Hepatocyte (in vitro differentiated cells): ENCODE measurements at regions not wholly inside any gene's neighbourhood (a gene's known extent, or its start where the extent isn't known, plus 50 kb on each side); places are given as distances from the start of the nearest gene placed in this dataset.

Source experiments
- DNase-seq: peaks from one replicate; pipeline ENCODE4 v3.0.0-alpha.2; 2016; ENCODE audit warnings: low spot score
- H2AFZ ChIP-seq: fragments of 200-600 bp; sonication (generic); 2 replicates; pipeline ENCODE4 v1.6.0; 2016; ENCODE audit warnings: antibody characterized with exemption, mild to moderate bottlenecking
- H3K27ac ChIP-seq: fragments of 200-600 bp; sonication (generic); 2 replicates; pipeline ENCODE4 v1.5.1; 2016; ENCODE audit warnings: mild to moderate bottlenecking
- H3K27me3 ChIP-seq: fragments of 200-600 bp; sonication (generic); 2 replicates; pipeline ENCODE4 v1.6.1; 2016
- H3K36me3 ChIP-seq: fragments of 200-600 bp; sonication (generic); replicated peaks from 2 replicates; pipeline ENCODE4 v1.5.1; 2016; ENCODE audit warnings: low read depth; ENCODE audit not compliant: insufficient read depth
- H3K4me1 ChIP-seq: fragments of 200-600 bp; sonication (generic); 2 replicates; pipeline ENCODE4 v1.5.1; 2016; ENCODE audit warnings: mild to moderate bottlenecking, moderate library complexity; ENCODE audit not compliant: insufficient read depth
- H3K4me2 ChIP-seq: fragments of 200-600 bp; sonication (generic); 2 replicates; pipeline ENCODE4 v1.6.0; 2016
- H3K4me3 ChIP-seq: fragments of 200-600 bp; sonication (generic); 2 replicates; pipeline ENCODE4 v1.5.1; 2016; ENCODE audit warnings: mild to moderate bottlenecking
- H3K79me2 ChIP-seq: fragments of 200-600 bp; sonication (generic); 2 replicates; pipeline ENCODE4 v1.6.0; 2017; ENCODE audit warnings: mild to moderate bottlenecking
- H3K9me2 ChIP-seq: fragments of 200-600 bp; sonication (generic); replicated peaks from 2 replicates; pipeline ENCODE4 v1.6.0; 2017; ENCODE audit warnings: mild to moderate bottlenecking; ENCODE audit not compliant: insufficient read depth
- H3K9me3 ChIP-seq: fragments of 200-600 bp; sonication (generic); 2 replicates; pipeline ENCODE4 v1.5.1; 2016; ENCODE audit warnings: low read depth, mild to moderate bottlenecking
- H4K20me1 ChIP-seq: fragments of 200-600 bp; sonication (generic); 2 replicates; pipeline ENCODE4 v1.6.0; 2016; ENCODE audit warnings: mild to moderate bottlenecking; ENCODE audit not compliant: insufficient read depth, poor library complexity, severe bottlenecking
- CTCF ChIP-seq: fragments of 200-600 bp; sonication (generic); IDR thresholded peaks from 2 replicates; pipeline ENCODE4 v1.5.1; 2016; ENCODE audit warnings: antibody characterized with exemption, mild to moderate bottlenecking; ENCODE audit not compliant: poor library complexity
- EZH2 ChIP-seq: fragments of 200-600 bp; sonication (generic); IDR thresholded peaks from 2 replicates; pipeline ENCODE4 v1.6.1; 2016; ENCODE audit warnings: antibody characterized with exemption, mild to moderate bottlenecking, borderline replicate concordance
- EZH2phosphoT487 ChIP-seq: fragments of 200-600 bp; sonication (generic); IDR thresholded peaks from one replicate; pipeline ENCODE4 v1.6.1; 2018; ENCODE audit warnings: antibody characterized with exemption, mild to moderate bottlenecking, low read depth, moderate library complexity; ENCODE audit not compliant: unreplicated experiment, severe bottlenecking
- WGBS: methylation state at CpG from one replicate; pipeline ENCODE4 v1.1.6; 2016; ENCODE audit warnings: low lambda C conversion rate; ENCODE audit errors: missing lambda C conversion rate; 5-methylcytosine and 5-hydroxymethylcytosine counted together

DNA sequence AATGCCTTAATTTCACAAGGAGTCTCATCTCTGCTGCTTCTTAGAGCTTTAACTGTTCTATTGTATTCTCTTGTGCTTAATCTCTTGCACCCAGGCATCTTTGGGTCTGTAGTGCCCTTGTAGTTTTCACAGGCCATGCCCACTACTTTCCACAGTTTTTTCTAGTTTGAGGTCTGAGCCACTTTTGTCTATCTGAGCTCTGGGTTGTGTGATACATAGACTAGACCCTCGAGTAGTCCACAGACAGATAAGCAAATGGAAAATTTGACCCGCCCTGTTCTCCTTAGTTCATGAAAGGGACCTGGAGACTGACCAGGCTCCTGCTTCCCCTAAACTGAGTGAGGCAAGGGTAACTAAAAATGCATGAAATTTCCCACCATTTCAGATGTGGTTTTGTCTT, 466.8 kb upstream of the ZEB2 start:
- Histone ChIP-seq H3K9me2 (no peaks in the 10 kb centered on the region), H3K4me1 (no peaks in the 10 kb centered on the region), H3K79me2 (no peaks in the 10 kb centered on the region), H3K9me3 (no peaks in the 10 kb centered on the region), H4K20me1 (no peaks in the 10 kb centered on the region), H3K4me2 (no peak overlapping the region), H3K4me3 (no peak overlapping the region), H2AFZ (no peak overlapping the region), H3K27me3 (no peaks in the 10 kb centered on the region), H3K27ac (no peak overlapping the region), H3K36me3 (no peaks in the 10 kb centered on the region)
- TF ChIP-seq EZH2phosphoT487, result no peak
- TF ChIP-seq EZH2, result no peak
- TF ChIP-seq CTCF, result no peak
- no peak for DNase-seq
- 94% methylated on average over 2 of the region's 2 CpGs for WGBS

- 76% methylated on average over 1 of the region's 1 CpG for WGBS
- TF ChIP-seq EZH2phosphoT487, result no peak
- TF ChIP-seq EZH2, result no peak
- no peak for TF ChIP-seq CTCF
- H3K27me3 ChIP-seq, result no peaks in the 10 kb centered on the region
- H3K4me3 ChIP-seq, result no peak overlapping the region
- no peaks in the 10 kb centered on the region for H3K9me2 ChIP-seq
- H4K20me1 ChIP-seq, result no peaks in the 10 kb centered on the region
- no peaks in the 10 kb centered on the region for H3K79me2 ChIP-seq
- no peak overlapping the region for H2AFZ ChIP-seq
- H3K4me2 ChIP-seq, result no peak overlapping the region
- H3K36me3 ChIP-seq, result no peaks in the 10 kb centered on the region
- no peaks in the 10 kb centered on the region for H3K4me1 ChIP-seq
- H3K9me3 ChIP-seq, result no peaks in the 10 kb centered on the region
- no peak overlapping the region for H3K27ac ChIP-seq
- no peak for DNase-seq
These were observed 464.1 kb upstream of the ZEB2 start for GRCh38 chr2:144984038-144984437.

DNA sequence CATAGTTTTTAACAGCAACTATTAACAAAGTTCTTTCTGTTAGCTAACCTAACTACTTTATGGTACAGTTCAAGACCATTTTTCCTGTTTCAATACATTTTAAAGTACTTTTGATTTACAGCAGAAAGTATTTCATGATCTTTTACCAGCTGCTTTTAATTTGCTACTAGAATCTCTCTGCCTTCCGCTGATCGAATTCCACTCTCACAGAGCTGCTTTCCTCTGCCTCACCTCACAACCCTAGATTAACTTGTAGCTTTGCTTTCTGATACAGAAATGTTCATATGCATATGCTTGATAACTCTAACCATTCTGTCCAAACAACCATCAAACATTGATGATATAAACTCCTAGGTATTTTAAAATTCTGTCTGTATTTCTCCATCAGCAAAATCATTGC, 463.2 kb upstream of the ZEB2 start:
- H3K4me2 ChIP-seq, result no peak overlapping the region
- no peaks in the 10 kb centered on the region for H3K36me3 ChIP-seq
- no peaks in the 10 kb centered on the region for H3K79me2 ChIP-seq

More for the DNA sequence above, 463.2 kb upstream of the ZEB2 start:
- Histone ChIP-seq H3K27me3 (no peaks in the 10 kb centered on the region), H3K4me3 (no peak overlapping the region), H2AFZ (no peak overlapping the region), H4K20me1 (no peaks in the 10 kb centered on the region), H3K9me2 (no peaks in the 10 kb centered on the region), H3K27ac (no peak overlapping the region), H3K9me3 (no peaks in the 10 kb centered on the region), H3K4me1 (no peaks in the 10 kb centered on the region)
- DNase-seq, result no peak
- TF ChIP-seq EZH2phosphoT487 (no peak), EZH2 (no peak), CTCF (no peak)
- 59% methylated on average over 2 of the region's 2 CpGs for WGBS
